PC-9 (cell line): ENCODE measurements at regions not wholly inside any gene's neighbourhood (a gene's known extent, or its start where the extent isn't known, plus 50 kb on each side); places are given as distances from the start of the nearest gene placed in this dataset.

Source experiments
- BruUV-seq: library from RNA; stranded (reverse); fragments of 400-500 nt; replicated peaks from 2 replicates; lab custom pipeline; 2021; lab: Mats Ljungman, UMichigan
- CTCF ChIA-PET: fragments of 300-600 bp; sonication (Branson Sonifier 250); formaldehyde crosslinking; loops from one replicate; lab custom pipeline; 2022; ENCODE audit warnings: antibody characterized with exemption; lab: Charles Lee
- POLR2A ChIA-PET: fragments of 300-600 bp; sonication (Branson Sonifier 250); formaldehyde crosslinking; loops from one replicate; lab custom pipeline; 2022; ENCODE audit warnings: antibody characterized with exemption; ENCODE audit not compliant: unreplicated experiment; lab: Charles Lee
- DNase-seq, 2 experiments: peaks; one replicate each; pipeline versions ENCODE4 v3.0.0 to v3.0.0-alpha.2; 2015 to 2022; ENCODE audit warnings: mixed read lengths in 1 of 2
- H2AFZ ChIP-seq: fragments of 200-600 bp; sonication (generic); 2 replicates; pipeline ENCODE4 v1.8.1; 2017; ENCODE audit warnings: antibody characterized with exemption
- H3F3A ChIP-seq: fragments of 200-600 bp; sonication (generic); 2 replicates; pipeline ENCODE4 v1.8.1; 2017; ENCODE audit warnings: antibody characterized with exemption, mild to moderate bottlenecking, low read depth; ENCODE audit not compliant: insufficient read depth
- H3K27ac ChIP-seq: fragments of 200-600 bp; sonication (generic); 2 replicates; pipeline ENCODE4 v1.6.1; 2016; ENCODE audit warnings: mixed run types
- H3K27me3 ChIP-seq: fragments of 200-600 bp; sonication (generic); 2 replicates; pipeline ENCODE4 v1.6.1; 2016; ENCODE audit warnings: low read depth, mixed run types; ENCODE audit not compliant: insufficient read depth
- H3K36me3 ChIP-seq: fragments of 200-600 bp; sonication (generic); 2 replicates; pipeline ENCODE4 v1.6.1; 2016; ENCODE audit warnings: low read depth, mixed run types
- H3K4me1 ChIP-seq: fragments of 200-600 bp; sonication (generic); replicated peaks from 2 replicates; pipeline ENCODE4 v1.6.1; 2016; ENCODE audit warnings: mixed run types; ENCODE audit not compliant: insufficient read depth
- H3K4me2 ChIP-seq: fragments of 200-600 bp; sonication (generic); 2 replicates; pipeline ENCODE4 v1.6.1; 2017; ENCODE audit warnings: mixed run types
- H3K4me3 ChIP-seq: fragments of 200-600 bp; sonication (generic); 2 replicates; pipeline ENCODE4 v1.6.1; 2016; ENCODE audit warnings: mixed run types
- H3K79me2 ChIP-seq: fragments of 200-600 bp; sonication (generic); 2 replicates; pipeline ENCODE4 v1.6.1; 2017; ENCODE audit warnings: low read depth, mixed run types
- H3K9me2 ChIP-seq: fragments of 200-600 bp; sonication (generic); 2 replicates; pipeline ENCODE4 v1.8.1; 2017; ENCODE audit warnings: mild to moderate bottlenecking; ENCODE audit not compliant: insufficient read depth
- H3K9me3 ChIP-seq: fragments of 200-600 bp; sonication (generic); 2 replicates; pipeline ENCODE4 v1.8.1; 2016; ENCODE audit warnings: low read depth; ENCODE audit not compliant: insufficient read depth
- H4K20me1 ChIP-seq: fragments of 200-600 bp; sonication (generic); 2 replicates; pipeline ENCODE4 v1.8.1; 2017; ENCODE audit not compliant: insufficient read depth
- EZH2 ChIP-seq: fragments of 200-600 bp; sonication (generic); IDR thresholded peaks from 2 replicates; pipeline ENCODE4 v1.8.0; 2017; ENCODE audit warnings: antibody characterized with exemption, low read depth
- intact Hi-C: fragments of 100-400 bp; cut with micrococcal nuclease; formaldehyde crosslinking; loops from one replicate; pipeline ENCODE4 v1.10.0; 2022; ENCODE audit not compliant: unreplicated experiment
- TF ChIP-seq, protein P1 (sequence below): fragments of 200-600 bp; sonication (generic); conservative IDR thresholded peaks from 2 replicates; pipeline ENCODE4 v1.6.1; 2017; ENCODE audit warnings: mixed run types, antibody characterized with exemption, mild to moderate bottlenecking, moderate library complexity

- Histone ChIP-seq H3K36me3 (no peaks in the 10 kb centered on the region), H3K79me2 (no peaks in the 10 kb centered on the region), H3K27ac (no peak overlapping the region), H3F3A (no peaks in the 10 kb centered on the region), H3K9me2 (0 out of 2 replicates have a peak, but pooled peaks cover 4% of the 10 kb centered on the region), H3K9me3 (no peaks in the 10 kb centered on the region), H3K4me3 (no peak overlapping the region), H4K20me1 (no peaks in the 10 kb centered on the region), H3K4me2 (no peak overlapping the region), H3K27me3 (0 out of 2 replicates have a peak, but pooled peaks cover 8% of the 10 kb centered on the region), H3K4me1 (no peaks in the 10 kb centered on the region), H2AFZ (no peak overlapping the region)
- intact Hi-C loops = no loop called here
- BruUV-seq = no TSS peak
- DNase-seq = no peak
- ChIA-PET CTCF (no interaction called here), POLR2A (no interaction called here)
- TF ChIP-seq EZH2 = no peak
- TF ChIP-seq, protein P1, sequence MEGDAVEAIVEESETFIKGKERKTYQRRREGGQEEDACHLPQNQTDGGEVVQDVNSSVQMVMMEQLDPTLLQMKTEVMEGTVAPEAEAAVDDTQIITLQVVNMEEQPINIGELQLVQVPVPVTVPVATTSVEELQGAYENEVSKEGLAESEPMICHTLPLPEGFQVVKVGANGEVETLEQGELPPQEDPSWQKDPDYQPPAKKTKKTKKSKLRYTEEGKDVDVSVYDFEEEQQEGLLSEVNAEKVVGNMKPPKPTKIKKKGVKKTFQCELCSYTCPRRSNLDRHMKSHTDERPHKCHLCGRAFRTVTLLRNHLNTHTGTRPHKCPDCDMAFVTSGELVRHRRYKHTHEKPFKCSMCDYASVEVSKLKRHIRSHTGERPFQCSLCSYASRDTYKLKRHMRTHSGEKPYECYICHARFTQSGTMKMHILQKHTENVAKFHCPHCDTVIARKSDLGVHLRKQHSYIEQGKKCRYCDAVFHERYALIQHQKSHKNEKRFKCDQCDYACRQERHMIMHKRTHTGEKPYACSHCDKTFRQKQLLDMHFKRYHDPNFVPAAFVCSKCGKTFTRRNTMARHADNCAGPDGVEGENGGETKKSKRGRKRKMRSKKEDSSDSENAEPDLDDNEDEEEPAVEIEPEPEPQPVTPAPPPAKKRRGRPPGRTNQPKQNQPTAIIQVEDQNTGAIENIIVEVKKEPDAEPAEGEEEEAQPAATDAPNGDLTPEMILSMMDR = no peak
Observed at GRCh38 chr12:13692332-13692731, 289.1 kb downstream of the GRIN2B start.

DNA sequence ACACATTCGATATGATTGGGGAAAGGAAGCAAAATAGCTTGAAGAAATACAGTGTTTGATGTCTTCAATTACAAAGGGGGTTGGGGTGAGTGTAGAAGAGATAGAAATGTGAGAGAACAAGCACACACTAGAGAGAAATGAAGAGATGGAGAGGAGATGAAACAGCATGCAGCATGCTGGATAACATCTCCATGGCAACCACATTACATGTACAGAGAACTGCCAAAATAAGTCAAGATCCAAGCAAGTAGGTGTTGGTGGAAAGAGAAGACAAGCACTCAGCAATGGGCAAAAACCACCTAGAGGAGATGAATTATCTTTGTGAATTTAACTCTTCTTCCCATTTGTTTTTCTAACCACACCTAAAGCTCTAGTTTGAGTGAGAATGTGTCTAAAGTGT is 289.8 kb downstream of the GRIN2B start:
- Histone ChIP-seq H3K27ac (no peak overlapping the region), H3K27me3 (0 out of 2 replicates have a peak, but pooled peaks cover 8% of the 10 kb centered on the region), H3K4me3 (no peak overlapping the region), H3F3A (no peaks in the 10 kb centered on the region), H3K9me2 (0 out of 2 replicates have a peak, but pooled peaks cover 4% of the 10 kb centered on the region), H3K9me3 (no peaks in the 10 kb centered on the region), H3K36me3 (no peaks in the 10 kb centered on the region), H4K20me1 (no peaks in the 10 kb centered on the region), H2AFZ (no peak overlapping the region), H3K4me2 (no peak overlapping the region), H3K4me1 (no peaks in the 10 kb centered on the region), H3K79me2 (no peaks in the 10 kb centered on the region)
- DNase-seq = no peak
- no TSS peak for BruUV-seq
- ChIA-PET POLR2A (no interaction called here), CTCF (no interaction called here)
- intact Hi-C loops = no loop called here
- no peak for TF ChIP-seq EZH2
- TF ChIP-seq, protein P1 = no peak

- TF ChIP-seq, protein P1 = no peak
- TF ChIP-seq EZH2 = no peak
- POLR2A ChIA-PET = interaction anchor here (0.6 kb wide), 1 partner anchor 330 kb away, joined by 3 read pairs; no protein-coding TSS in a partner anchor
- no peak overlapping the region for H2AFZ ChIP-seq
Observed at GRCh38 chr12:13687633-13688032, 293.8 kb downstream of the GRIN2B start.

More at GRCh38 chr12:13687633-13688032, 293.8 kb downstream of the GRIN2B start:
- H3K9me2 ChIP-seq = 0 out of 2 replicates have a peak, but pooled peaks cover 4% of the 10 kb centered on the region
- no peaks in the 10 kb centered on the region for H3K79me2 ChIP-seq
- no peak overlapping the region for H3K4me2 ChIP-seq
- H3K9me3 ChIP-seq = no peaks in the 10 kb centered on the region
- no peaks in the 10 kb centered on the region for H3F3A ChIP-seq
- H3K27ac ChIP-seq = no peak overlapping the region
- no peak overlapping the region for H3K4me3 ChIP-seq
- intact Hi-C loops = no loop called here
- no peak for DNase-seq
- H4K20me1 ChIP-seq = no peaks in the 10 kb centered on the region
- H3K36me3 ChIP-seq = no peaks in the 10 kb centered on the region
- CTCF ChIA-PET = no interaction called here
- no peaks in the 10 kb centered on the region for H3K4me1 ChIP-seq
- no peaks in the 10 kb centered on the region for H3K27me3 ChIP-seq
- no TSS peak for BruUV-seq
